ENCODE measurements at regions not wholly inside any gene's neighbourhood (a gene's known extent, or its start where the extent isn't known, plus 50 kb on each side); places are given as distances from the start of the nearest gene placed in this dataset.

DNA sequence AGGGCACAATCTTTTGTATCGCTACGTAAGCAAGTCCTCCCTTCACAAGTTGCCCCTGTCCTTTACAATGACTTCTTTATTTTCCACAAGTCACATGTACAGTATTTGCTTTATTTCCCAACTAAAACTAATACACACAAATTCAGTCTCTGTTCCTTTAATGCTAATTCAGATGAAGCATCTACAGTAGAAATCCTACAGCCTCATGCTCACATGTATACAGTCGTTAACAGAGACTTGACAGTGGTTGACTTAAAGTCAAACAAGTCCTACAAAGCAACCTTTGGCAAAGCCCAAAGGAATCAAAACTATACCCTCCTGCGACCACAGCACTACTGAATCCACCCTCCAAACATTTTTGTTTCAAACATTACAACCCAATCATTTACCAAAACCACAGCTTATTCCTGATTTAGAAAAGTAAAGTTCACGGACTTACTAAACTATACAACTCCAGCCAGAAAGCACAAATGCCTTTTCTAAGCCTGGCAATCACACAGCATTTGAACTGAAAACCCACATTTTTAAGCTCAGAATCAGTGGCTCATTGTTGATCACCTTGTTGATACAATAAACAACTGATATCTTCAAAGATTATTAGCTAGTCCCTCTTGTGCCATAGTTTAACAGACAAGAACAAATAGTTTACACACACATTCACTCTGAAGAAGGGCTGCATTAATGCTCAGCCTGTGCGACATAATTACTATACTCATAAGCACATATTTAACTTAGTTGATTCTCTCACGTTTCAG lies 70.9 kb upstream of the NHSL1 start:
- TF ChIP-seq BHLHE40 (IDR thresholded peaks at IDR 0.05; ENCODE audit: borderline replicate concordance) (no peak), SP1 (IDR thresholded peaks at IDR 0.05) (no peak), ZNF384 (IDR thresholded peaks at IDR 0.05) (no peak)
- no peak for DNase-seq (ENCODE audit: extremely low spot score)
- ChIA-PET POLR2A (interaction anchor here (1.0 kb wide), 1 partner anchor 9 kb away, joined by 3 read pairs; no protein-coding TSS in a partner anchor), CTCF (no interaction called here)

DNA sequence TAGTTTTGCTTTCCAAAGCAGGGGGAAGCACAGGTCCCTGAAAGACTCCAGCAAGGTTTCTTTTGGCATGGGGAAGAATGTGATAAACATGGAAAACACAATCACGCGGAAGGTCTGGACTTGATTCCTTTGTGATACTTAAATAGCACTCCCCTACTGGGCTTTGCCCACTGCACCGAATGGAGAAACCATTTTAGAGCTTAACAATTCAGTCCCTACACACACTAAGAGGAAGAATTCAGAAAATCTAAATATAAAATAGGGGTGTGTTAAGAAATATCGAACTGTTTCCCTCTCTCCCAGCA lies 71.4 kb upstream of the NHSL1 start:
- ChIA-PET POLR2A (interaction anchor here (1.0 kb wide), 1 partner anchor 10 kb away, joined by 3 read pairs; no protein-coding TSS in a partner anchor), CTCF (no interaction called here)
- DNase-seq (ENCODE audit: extremely low spot score): no peak
- TF ChIP-seq TARDBP (IDR thresholded peaks at IDR 0.05) (no peak), FOXK2 (IDR thresholded peaks at IDR 0.05) (no peak), NFRKB (IDR thresholded peaks at IDR 0.05) (no peak), ELF4 (IDR thresholded peaks at IDR 0.05) (no peak), HDGF (IDR thresholded peaks at IDR 0.05; ENCODE audit: borderline replicate concordance) (no peak), L3MBTL2 (conservative IDR thresholded peaks at IDR 0.05) (no peak), FOXA1 (IDR thresholded peaks at IDR 0.05) (no peak), ZNF384 (IDR thresholded peaks at IDR 0.05) (no peak), SUZ12 (IDR thresholded peaks at IDR 0.05) (no peak), LEF1 (IDR thresholded peaks at IDR 0.05; ENCODE audit: borderline replicate concordance) (no peak), BHLHE40 (IDR thresholded peaks at IDR 0.05; ENCODE audit: borderline replicate concordance) (no peak), SP1 (IDR thresholded peaks at IDR 0.05) (no peak), FOXM1 (IDR thresholded peaks at IDR 0.05; ENCODE audit: borderline replicate concordance) (no peak), CTBP1 (IDR thresholded peaks at IDR 0.05; ENCODE audit: borderline replicate concordance) (no peak), ARNT (IDR thresholded peaks at IDR 0.05) (no peak)
- TF ChIP-seq, protein P1, sequence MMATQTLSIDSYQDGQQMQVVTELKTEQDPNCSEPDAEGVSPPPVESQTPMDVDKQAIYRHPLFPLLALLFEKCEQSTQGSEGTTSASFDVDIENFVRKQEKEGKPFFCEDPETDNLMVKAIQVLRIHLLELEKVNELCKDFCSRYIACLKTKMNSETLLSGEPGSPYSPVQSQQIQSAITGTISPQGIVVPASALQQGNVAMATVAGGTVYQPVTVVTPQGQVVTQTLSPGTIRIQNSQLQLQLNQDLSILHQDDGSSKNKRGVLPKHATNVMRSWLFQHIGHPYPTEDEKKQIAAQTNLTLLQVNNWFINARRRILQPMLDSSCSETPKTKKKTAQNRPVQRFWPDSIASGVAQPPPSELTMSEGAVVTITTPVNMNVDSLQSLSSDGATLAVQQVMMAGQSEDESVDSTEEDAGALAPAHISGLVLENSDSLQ (IDR thresholded peaks at IDR 0.05): no peak

DNA sequence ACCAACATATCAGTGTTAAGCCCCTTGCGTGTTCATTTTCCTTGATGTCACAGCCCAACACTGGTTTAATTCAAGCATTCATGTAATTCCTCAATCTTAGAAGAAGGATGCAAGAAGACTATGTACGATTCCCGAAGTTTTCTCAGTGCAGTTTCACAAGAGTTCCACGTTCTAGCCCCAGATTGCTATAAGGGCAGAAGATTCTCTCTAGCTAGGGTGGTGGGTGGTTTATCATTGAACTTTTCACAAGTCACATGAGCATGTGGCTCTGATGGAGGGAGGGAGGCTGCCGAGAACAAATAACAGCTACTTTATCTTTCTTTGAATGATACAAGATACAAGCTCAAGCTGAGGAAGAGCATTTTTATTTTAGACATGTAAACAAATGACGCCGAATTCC lies 71.9 kb upstream of the NHSL1 start:
- no peak for DNase-seq (ENCODE audit: extremely low spot score)
- no peak for TF ChIP-seq TARDBP (IDR thresholded peaks at IDR 0.05)
- TF ChIP-seq FOXK2 (IDR thresholded peaks at IDR 0.05): no peak
- TF ChIP-seq, protein P1 (IDR thresholded peaks at IDR 0.05): no peak
- no peak for TF ChIP-seq FOXA1 (IDR thresholded peaks at IDR 0.05)
- no peak for TF ChIP-seq SUZ12 (IDR thresholded peaks at IDR 0.05)
- TF ChIP-seq CTBP1 (IDR thresholded peaks at IDR 0.05; ENCODE audit: borderline replicate concordance): no peak
- no peak for TF ChIP-seq HDGF (IDR thresholded peaks at IDR 0.05; ENCODE audit: borderline replicate concordance)
- no peak for TF ChIP-seq FOXM1 (IDR thresholded peaks at IDR 0.05; ENCODE audit: borderline replicate concordance)
- TF ChIP-seq BHLHE40 (IDR thresholded peaks at IDR 0.05; ENCODE audit: borderline replicate concordance): no peak
- TF ChIP-seq ZNF384 (IDR thresholded peaks at IDR 0.05): no peak
- CTCF ChIA-PET: no interaction called here
- POLR2A ChIA-PET: interaction anchor here (0.8 to 1.0 kb wide), 2 partner anchors 10 to 15 kb away, joined by 3 read pairs; no protein-coding TSS in a partner anchor

DNA sequence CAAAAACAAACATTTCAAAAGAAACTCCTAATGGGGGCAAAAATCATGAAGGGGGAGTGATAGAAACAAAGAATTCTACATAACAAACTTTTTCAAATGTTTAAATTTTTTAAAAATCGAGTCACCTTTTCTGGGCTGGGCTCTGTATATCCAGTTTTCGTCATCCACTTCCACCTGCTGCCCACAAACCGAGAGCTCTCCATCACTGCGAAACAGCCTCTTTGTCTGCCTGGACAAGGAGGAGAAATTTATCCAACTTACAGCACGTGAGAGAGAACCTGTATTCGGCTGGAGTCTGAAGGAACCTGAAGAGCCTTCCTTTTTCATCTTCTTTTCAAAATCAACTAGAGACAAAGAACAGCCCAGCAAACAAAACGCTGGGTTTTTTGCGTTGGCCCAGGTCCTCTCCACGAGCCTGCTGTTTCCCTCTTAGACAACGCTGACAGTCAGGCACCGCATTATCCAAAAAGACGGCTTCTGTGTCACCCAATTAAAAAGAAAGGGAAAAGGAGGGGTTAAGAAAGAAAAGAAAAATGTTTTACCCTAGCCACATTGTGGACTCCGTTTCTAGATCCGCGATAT lies 72.4 kb upstream of the NHSL1 start:
- no peak for TF ChIP-seq ARNT (IDR thresholded peaks at IDR 0.05)
- no peak for TF ChIP-seq SUZ12 (IDR thresholded peaks at IDR 0.05)
- TF ChIP-seq BHLHE40 (IDR thresholded peaks at IDR 0.05; ENCODE audit: borderline replicate concordance): no peak
- no peak for TF ChIP-seq ELF4 (IDR thresholded peaks at IDR 0.05)
- no peak for TF ChIP-seq TARDBP (IDR thresholded peaks at IDR 0.05)
- no peak for TF ChIP-seq CTBP1 (IDR thresholded peaks at IDR 0.05; ENCODE audit: borderline replicate concordance)
- TF ChIP-seq, protein P1 (IDR thresholded peaks at IDR 0.05): no peak
- no peak for TF ChIP-seq FOXK2 (IDR thresholded peaks at IDR 0.05)
- TF ChIP-seq ZNF384 (IDR thresholded peaks at IDR 0.05): no peak
- no peak for TF ChIP-seq L3MBTL2 (conservative IDR thresholded peaks at IDR 0.05)
- TF ChIP-seq SP1 (IDR thresholded peaks at IDR 0.05): no peak
- DNase-seq (ENCODE audit: extremely low spot score): no peak
- CTCF ChIA-PET: interaction anchor here (0.7 kb wide), 1 partner anchor 60 kb away, joined by 3 read pairs; no protein-coding TSS in a partner anchor
- POLR2A ChIA-PET: interaction anchor here (0.8 to 1.9 kb wide), 2 partner anchors 11 to 15 kb away, joined by 3 to 9 read pairs; no protein-coding TSS in a partner anchor

DNA sequence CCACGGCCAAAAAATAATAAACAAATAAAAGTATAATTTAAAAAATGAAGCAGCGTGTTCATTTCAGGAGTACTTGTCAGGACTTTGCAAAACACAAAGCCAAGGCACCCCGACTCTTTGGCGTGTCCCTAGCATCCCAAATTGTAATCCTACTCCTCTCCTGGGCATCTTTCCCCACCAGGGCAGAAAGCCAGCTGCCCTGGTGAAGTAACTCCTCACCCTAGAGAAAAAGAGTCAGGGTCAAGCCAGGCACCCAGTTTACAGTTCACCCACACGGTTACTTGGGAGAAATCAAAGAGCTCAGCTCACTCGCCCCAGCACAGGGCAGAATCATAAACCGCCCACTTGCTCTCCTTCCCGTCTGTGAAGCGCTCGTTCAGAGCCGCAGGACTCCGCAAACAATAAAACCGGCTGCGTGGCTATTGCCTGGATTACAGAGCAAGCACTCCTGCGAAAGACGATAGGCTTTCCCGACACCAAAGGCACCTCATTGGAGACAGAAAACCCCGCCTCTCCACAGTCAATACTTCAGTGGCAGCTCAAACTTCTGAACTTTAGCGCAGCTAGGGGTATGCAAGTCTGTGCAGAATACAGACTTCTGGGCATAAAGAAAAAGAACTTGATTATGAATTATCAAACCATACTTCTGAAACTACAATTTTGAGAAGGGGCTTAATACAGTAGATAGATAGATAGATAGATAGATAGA lies 73.0 kb upstream of the NHSL1 start:
- DNase-seq (ENCODE audit: extremely low spot score): peak; percentile 91
- ChIA-PET POLR2A (interaction anchor here (0.9 to 1.9 kb wide), 5 partner anchors 9 to 200 kb away, joined by 3 to 9 read pairs (median 5); no protein-coding TSS in a partner anchor), CTCF (interaction anchor here (0.7 to 1.0 kb wide), 3 partner anchors 16 to 61 kb away, joined by 3 to 4 read pairs (median 3); no protein-coding TSS in a partner anchor)
- TF ChIP-seq, protein P1 (IDR thresholded peaks at IDR 0.05): no peak
- TF ChIP-seq LEF1 (IDR thresholded peaks at IDR 0.05; ENCODE audit: borderline replicate concordance): no peak
- peak; percentile 93 for TF ChIP-seq L3MBTL2 (conservative IDR thresholded peaks at IDR 0.05)
